UCSD-AML1 (cell line): ENCODE measurements at regions not wholly inside any gene's neighbourhood (a gene's known extent, or its start where the extent isn't known, plus 50 kb on each side); places are given as distances from the start of the nearest gene placed in this dataset.
"Not testable (repeated sequence)": the region's sequence is repeated elsewhere in the genome, so short reads cannot be mapped to it uniquely, and the experiment has no call there.

Experiments
- DNase-seq: peaks from one replicate; lab custom pipeline; 2025; ENCODE audit not compliant: unreplicated experiment; lab: John Stamatoyannopoulos, UW

- DNase-seq: not testable (repeated sequence)
Measured at GRCh38 chr5:108532129-108532445, 150.2 kb upstream of the FBXL17 start.

GRCh38 chr5:108531367-108532128, 149.7 kb upstream of the FBXL17 start:
- DNase-seq: no peak

GRCh38 chr5:108530706-108531105, 148.8 kb upstream of the FBXL17 start:
- DNase-seq: no peak

- DNase-seq: no peak
Measured at GRCh38 chr5:108529381-108529780, 147.5 kb upstream of the FBXL17 start.

GRCh38 chr5:108528655-108529054, 146.8 kb upstream of the FBXL17 start:
- no peak for DNase-seq

GRCh38 chr5:108524564-108524963, 142.7 kb upstream of the FBXL17 start:
- no peak for DNase-seq

GRCh38 chr5:108523360-108523759, 141.5 kb upstream of the FBXL17 start:
- no peak for DNase-seq

- peak; percentile 10 for DNase-seq
Measured at GRCh38 chr5:108521841-108522506, 140.1 kb upstream of the FBXL17 start.

GRCh38 chr5:108521011-108521700, 139.3 kb upstream of the FBXL17 start:
- DNase-seq: no peak

- no peak for DNase-seq
Measured at GRCh38 chr5:108516785-108517184, 134.9 kb upstream of the FBXL17 start.

- no peak for DNase-seq
Measured at GRCh38 chr5:108515517-108516105, 133.7 kb upstream of the FBXL17 start.

GRCh38 chr5:108508979-108509378, 127.1 kb upstream of the FBXL17 start:
- no peak for DNase-seq

GRCh38 chr5:108507631-108508030, 125.7 kb upstream of the FBXL17 start:
- DNase-seq: no peak

GRCh38 chr5:108505608-108506007, 123.7 kb upstream of the FBXL17 start:
- no peak for DNase-seq

- DNase-seq: no peak
Measured at GRCh38 chr5:108504974-108505373, 123.1 kb upstream of the FBXL17 start.

GRCh38 chr5:108503986-108504385, 122.1 kb upstream of the FBXL17 start:
- no peak for DNase-seq

GRCh38 chr5:108495615-108496014, 113.7 kb upstream of the FBXL17 start:
- DNase-seq: not testable (repeated sequence)

- DNase-seq: no peak
Measured at GRCh38 chr5:108487951-108488350, 106.1 kb upstream of the FBXL17 start.

GRCh38 chr5:108484035-108484434, 102.1 kb upstream of the FBXL17 start:
- no peak for DNase-seq

- DNase-seq: no peak
Measured at GRCh38 chr5:108481355-108481931, 99.5 kb upstream of the FBXL17 start.

- DNase-seq: no peak
Measured at GRCh38 chr5:108472237-108472636, 90.3 kb upstream of the FBXL17 start.
